HG03097 (cell line): ENCODE measurements at regions not wholly inside any gene's neighbourhood (a gene's known extent, or its start where the extent isn't known, plus 50 kb on each side); places are given as distances from the start of the nearest gene placed in this dataset.

Experiments
- ATAC-seq: cut with Tn5 transposase; IDR thresholded peaks from one replicate; pipeline ENCODE4 v1.9.1; 2021; ENCODE audit not compliant: unreplicated experiment, low FRiP score

DNA sequence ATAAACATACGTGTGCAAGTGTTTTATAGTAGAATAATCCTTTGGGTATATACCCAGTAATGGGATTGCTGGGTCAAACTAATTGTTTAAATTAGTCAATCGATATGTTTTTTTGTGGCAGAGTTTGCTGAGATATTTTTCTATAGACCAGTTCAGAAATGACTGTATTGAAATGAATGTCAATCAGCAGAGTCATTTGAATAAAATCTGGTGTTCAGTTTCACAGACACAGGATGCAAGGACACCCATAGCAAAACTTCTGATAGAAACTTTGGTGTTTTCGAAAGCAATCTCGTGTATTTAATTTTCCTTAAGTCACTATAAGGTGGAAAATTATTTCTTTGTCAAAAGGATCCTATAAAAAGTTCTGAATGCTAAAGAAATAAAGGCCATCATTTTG lies 434.4 kb downstream of the RAP2B start:
- ATAC-seq = no peak

DNA sequence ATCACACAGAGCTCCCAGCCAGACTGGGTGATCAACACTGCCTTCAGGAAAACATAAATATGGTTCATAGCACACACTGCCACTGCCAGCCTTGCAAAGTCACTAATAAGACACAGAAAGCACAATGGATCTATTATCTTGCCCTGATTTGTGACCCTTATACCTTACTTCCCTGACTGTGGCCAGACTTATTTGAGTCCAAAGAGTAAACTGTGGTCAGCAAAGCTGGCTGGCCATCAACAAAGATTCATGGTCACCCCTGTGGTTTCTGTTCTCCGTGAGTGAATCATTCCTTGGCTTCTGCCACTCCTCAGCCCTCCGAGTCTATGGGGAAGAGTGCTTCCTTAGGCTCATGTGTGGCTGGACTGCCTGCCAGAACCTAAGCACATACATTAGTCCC lies 437.7 kb downstream of the RAP2B start:
- no peak for ATAC-seq

DNA sequence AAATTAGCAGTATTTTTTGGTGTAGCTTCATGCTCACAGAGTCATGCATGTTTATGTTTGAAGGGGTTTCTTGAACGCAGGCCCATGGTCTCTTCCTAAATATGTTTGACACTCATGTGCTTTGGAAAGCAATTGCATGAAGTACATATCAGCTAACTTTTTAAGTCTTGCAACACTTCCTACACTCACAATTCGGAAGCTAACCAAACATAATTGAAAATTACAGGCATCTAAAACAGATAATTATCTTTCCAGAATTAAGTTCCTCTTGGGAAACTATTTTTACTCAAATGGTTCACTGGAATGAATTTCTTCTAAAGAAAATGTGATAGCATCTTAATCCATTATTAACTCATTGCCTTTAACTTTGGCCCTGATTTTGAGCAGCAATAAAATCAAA lies 438.9 kb downstream of the RAP2B start:
- ATAC-seq = no peak

DNA sequence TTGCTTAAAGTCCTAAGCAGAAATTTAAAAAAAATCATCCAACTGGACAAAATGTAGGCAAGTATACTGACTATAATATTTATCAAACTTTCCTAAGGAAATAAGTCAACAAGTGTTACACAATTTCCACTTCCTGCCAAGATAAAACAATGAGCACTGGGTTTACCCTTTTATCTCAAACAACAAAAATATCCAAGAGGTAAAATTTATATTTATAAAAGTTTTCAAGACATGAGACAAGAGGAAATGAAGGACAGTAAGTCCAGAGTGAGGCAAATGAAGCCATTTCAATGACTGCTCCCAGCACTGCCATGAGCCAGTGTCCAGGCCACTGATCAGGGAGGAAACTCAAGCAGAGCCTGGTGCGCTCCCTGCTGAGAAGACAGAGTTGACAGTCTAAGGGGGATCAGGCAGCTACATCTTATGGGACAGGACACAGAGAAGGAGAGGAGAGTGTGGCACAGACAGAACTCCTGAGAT lies 439.4 kb downstream of the RAP2B start:
- no peak for ATAC-seq

DNA sequence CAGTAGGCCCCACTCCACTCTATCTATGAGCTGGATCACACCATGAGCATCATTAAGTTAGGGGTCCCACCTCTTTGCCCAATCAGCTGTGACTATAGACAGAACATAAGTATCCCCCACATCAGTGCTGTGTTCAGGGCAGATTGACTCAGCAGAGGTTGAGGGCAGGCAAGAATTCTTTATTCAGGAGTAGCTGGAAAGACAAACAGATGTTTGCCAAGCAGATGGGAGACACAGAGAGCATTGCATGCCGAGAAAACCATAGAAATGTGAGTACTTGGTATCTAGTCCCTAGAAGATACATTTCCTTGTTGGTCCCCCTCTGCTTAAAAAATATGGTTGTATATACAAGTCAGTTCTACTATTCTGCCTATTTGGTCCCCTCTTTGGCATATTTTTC lies 440.8 kb downstream of the RAP2B start:
- ATAC-seq = no peak

DNA sequence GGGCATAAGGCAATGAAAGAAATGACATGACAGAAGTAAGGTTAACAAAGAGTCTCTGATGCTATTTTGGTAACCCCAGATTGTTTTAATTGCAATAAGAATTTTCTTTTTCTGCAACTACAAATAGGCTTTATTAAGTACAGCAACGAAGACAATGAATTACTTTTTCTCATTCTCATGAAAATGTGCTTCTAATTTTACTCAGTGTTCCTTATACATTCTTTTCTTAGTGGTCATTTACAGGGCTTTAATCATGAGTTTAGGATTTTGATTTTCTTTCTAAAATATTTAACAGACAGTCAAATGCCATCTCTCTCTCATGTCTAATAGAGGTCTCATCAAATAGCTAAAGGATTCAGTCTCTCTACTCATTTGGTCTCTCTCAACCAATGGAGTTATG lies 452.1 kb downstream of the RAP2B start:
- ATAC-seq = no peak

DNA sequence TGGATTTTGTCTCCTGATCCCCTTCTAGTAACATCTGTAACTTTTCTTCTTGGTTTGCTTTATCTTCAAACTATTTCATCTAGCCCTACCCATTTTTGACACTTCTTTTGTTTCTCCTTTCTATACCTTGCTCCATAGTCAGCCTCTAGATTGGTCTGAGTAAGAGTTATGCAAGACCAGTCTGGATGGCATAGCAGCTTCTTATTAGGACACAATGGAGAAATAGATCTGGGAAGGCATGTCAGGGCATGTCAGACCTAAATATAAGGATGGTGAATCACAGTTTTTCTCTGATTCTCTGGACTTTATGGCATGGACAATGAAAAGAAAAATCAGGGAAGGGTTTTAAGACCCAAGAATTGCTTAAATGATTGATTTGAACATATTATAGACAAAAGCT lies 452.5 kb downstream of the RAP2B start:
- ATAC-seq = no peak

DNA sequence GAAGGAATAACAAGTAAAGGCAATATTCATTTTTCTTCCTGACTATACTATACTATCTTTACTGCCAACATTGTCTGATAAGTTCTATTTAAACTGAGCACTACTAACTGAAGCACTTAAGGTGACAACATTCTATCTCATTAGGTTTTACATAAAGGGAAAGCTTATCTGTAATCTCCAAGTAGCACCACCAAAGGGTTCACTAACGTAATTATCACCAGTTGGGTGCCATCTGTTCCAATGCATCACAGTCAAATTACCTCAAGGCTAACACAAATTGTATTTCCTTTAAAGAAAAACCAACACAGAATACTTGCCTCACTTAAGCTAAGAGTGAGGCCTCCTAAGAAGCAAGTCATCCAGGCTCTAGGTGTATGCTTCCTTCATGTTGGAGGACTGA lies 453.8 kb downstream of the RAP2B start:
- ATAC-seq = no peak

DNA sequence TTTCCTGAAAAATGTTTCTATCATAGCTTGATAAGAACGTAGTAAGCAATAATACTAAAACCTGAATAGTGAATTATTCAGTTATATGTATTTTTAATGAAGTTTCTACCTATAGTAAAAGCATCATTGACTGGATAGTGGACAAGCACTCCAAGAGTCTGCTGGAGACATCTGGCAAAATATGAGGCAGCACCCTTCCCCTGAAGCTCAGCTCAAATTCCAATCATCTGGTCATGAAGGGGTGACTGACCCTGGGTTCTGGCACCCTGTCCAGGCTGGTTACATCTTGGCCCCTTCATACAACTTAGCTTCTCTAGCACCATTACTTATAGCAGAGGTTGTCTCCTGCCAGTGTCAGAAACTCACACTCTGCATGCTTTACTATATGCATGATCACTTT lies 455.4 kb downstream of the RAP2B start:
- ATAC-seq = no peak

DNA sequence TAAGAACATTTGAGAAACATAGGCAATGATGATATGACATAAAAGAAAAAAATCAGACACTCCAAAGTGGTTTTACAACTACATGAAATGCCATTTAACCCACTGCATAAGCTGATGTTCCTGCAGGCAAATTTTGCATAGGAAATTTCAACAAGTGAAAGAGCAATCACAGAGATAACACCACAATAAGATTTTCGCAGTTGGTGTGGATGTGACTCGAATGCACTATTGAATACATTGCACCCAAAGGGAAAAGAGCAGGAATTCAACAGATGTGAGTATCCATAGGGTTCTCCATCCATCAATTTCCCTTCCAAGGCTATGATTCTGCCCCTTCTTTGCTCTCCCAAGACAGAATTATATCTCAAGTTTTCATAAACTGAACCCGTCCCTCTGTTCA lies 456.1 kb downstream of the RAP2B start:
- ATAC-seq = no peak

DNA sequence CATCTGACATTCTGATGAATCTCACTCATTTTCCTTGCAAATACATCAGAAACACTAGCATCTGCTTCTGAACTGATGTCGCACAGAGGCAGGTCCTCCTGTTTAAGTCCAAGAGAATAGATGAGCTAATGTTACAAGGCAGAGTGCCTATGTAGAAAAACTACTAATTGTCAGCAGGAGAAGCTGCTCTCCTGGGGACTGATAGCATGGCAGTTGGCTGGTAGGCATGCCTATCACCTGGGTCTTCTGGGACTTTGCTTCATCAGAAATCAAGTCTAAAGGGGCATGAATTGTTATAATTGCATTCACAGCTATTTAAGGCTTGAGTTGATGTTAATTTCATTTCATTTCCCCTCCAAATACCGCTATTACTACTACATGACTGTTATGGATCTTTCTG lies 457.2 kb downstream of the RAP2B start:
- ATAC-seq = no peak

DNA sequence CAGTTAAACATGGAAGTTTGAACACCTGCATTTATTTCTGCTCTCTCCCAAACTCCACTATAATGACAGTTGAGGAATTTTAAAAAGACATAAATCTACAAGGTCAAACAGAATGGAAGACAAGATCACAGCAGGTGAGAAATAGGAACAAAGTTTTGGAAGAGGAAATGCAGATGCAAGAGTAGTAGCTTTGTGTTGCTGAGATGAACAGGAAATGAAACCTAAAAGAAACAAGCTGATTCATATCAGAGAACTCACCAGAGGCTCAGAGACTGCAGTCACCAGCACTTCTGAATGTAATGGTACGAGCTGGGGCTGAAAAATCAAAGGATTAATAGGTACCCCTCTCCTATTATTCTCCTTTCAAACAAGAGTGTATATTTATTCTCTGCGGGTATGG lies 459.9 kb downstream of the RAP2B start:
- peak; percentile 93 for ATAC-seq

DNA sequence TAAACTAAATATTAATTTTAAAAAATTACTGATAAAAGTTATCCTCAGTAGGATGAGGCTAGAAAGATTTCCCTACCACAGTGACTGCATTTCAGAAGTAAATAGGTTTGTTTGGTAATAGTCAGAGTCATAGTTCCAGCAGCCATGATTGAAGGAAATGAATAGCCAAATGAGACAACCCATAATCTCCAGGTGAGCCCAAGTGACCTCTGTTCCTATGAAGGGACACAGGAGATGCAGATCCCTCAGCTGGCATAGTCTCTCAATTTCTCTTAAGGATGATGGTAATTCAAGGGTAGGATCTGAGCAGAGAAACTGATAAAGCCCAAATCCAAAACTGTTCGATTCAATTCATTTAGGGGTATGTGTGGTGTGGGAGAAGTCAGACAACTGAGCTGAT lies 461.8 kb downstream of the RAP2B start:
- ATAC-seq = no peak

DNA sequence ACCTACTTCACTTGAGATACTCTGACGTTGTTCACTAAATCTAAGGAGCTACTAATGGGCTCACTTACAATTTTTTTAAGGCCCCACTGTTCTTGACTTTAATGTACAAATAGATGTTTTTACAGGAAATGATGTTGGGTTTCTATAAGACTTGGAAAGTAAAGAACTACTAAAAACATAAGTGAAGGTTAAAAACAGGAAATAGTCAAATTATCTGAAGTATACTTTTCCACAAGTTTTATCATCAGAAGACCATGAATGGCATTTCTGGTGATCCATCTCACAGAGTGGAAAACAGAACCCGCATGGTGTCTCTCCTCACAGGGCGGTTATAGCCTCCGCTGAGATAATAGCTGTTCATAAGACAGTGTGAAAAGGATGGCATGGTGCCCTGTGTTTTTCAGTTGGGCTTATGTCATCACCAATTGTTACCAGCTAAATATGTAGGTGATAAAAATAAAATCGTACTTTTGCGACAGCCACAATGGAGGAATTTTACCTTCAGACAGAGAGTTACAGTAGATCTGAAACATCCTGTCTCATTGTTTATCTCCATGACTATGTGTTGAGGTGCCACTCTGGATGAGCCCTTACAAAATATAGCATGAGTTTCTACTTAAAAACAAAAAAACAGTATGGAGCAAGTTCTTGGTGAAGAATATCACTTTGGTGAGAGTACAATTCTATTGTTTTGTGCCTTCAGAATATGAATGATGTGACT lies 462.4 kb downstream of the RAP2B start:
- ATAC-seq = no peak

DNA sequence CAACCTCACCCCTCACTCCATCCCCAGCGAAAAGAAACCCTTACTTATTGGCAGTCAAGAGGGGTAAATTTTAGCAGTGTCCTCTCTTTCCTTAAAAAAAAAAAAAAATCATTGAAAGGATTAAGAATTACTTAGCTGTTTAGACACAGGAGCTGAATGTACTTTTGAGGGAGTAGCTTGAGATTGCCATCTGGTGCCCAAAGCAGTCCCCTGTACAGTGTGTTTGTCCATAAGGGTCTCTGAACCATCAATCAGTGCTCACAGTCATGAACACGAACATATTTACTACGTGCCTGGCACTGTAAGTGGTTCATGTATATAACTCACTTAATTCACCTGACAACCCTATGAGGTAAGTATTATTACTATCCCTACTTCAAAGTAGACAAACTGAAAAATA lies 463.5 kb downstream of the RAP2B start:
- no peak for ATAC-seq

DNA sequence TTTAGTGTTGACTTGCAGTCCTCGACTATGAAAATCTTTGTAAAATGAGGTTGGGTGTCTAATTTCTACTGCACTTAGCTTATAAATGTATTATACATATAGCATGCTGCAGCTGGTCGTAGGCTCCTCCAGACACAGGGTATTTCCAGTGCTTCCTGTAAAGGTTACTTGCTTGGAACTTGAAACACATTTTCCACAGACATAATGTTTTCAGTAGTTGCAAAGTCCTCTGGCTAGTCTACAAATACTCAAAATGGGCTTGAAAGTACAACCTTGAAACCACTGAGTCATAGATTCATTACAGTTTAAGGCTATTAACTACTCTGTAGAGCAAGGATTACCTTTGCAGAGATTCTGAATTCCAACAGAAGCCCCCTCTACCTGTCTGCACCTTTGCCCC lies 464.1 kb downstream of the RAP2B start:
- ATAC-seq = no peak

DNA sequence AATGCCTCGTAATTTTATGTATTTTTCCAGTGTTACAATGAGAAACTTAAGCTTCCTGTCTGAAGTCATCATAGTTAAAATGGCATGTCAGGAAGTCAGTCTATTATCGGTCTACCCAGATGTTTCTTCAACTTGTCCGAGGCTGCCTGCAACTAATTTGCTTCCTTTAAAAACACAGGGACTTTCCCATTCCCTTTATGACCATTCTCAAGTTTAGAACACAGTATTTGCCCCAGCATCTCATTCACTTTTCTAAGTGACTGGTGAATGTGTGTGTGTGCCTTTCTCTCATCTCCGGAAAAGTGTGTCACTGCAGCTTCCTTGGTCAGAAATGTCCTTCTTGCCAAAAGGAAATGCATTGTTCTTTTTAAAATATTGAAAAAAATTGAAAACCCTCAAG lies 466.6 kb downstream of the RAP2B start:
- no peak for ATAC-seq

DNA sequence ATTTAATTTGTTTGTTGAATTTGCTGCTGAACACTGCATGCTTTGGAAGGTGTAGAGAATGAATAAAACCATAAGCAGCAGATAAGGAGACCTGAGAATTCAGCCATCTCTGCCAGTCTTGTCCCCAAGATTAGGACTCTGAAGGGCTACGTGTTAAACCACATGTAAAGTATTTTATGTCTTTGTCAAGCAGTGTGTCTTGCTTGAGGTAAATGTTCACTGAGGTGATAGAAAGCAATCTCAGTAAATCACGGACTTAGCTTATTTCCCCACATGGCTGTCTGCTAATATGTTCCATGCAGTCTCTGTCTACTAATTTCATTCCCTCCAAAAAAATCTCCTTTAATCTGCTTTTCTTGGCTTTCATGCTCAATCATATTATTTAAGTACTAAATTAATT lies 467.1 kb downstream of the RAP2B start:
- no peak for ATAC-seq

DNA sequence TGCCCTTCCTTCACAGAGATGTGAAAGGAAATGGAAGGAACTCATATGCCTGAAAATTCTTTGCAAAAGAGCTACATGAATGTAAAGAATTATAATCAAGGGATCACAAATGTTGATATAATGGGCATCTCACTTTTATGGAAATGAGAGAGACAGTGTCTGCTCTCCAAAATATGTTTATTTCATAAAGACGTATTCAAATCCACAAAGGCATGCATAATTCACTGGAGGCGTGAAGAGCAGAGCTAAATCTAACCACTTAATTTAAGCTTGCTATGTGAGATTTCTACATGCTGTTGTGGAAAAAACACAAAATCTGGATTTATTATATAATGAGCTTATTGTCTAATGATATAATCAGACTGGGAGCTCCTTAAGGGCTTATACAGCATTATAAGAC lies 469.1 kb downstream of the RAP2B start:
- ATAC-seq = no peak

DNA sequence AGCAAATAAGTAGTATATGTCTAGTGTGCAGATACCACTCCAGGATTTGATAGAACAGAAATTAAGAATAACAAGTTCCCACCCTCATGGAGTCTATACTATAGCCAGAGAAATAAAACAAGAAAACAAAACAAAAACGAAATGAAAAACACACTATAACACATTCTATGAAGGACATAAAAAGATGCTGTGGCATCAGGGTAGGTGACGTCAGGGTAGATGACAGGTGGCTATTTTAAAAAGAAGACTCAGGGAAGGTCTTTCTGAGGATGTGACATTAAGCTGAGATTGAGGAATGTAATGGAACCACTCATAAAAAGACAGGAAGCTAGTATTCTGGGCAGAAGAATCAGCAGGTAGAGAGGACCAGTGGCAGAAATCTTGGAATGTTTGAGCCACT lies 469.6 kb downstream of the RAP2B start:
- ATAC-seq = no peak

DNA sequence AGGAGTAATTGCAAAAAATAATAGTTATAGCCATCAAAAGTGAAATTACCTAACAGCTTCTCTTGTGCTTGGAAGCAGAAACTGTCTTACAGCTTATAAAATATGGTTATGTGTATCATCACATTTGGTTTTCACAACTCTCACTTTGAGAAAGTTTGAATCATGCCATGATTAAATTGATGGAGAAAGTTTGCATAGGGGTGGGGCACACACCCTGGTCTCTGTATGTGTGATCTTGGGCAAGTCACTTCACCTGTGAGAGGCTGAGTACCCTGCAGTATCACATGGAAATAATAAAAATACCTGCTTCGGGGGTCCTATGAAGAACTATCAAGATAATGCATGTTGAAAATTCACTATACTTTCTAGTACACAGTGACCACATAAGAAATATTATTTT lies 471.4 kb downstream of the RAP2B start:
- no peak for ATAC-seq

DNA sequence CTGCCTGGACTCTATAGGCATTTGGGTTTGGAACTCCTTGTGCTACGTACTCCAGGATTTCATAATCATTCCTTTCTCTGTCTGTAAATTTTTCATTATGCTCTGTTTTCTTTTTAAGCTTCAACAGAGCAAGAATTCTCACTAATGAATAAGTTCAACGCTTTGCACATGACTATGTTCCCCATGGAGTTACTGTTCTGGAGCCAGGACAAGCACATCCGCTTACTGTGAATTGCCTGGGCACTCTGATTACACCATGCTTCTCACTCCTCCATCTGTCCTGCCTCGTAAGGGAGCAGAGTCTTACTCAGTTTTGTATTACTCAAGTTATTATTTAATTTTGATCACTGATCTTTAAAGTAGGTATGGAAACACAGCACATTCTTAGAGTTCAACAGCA lies 472.7 kb downstream of the RAP2B start:
- ATAC-seq = no peak

DNA sequence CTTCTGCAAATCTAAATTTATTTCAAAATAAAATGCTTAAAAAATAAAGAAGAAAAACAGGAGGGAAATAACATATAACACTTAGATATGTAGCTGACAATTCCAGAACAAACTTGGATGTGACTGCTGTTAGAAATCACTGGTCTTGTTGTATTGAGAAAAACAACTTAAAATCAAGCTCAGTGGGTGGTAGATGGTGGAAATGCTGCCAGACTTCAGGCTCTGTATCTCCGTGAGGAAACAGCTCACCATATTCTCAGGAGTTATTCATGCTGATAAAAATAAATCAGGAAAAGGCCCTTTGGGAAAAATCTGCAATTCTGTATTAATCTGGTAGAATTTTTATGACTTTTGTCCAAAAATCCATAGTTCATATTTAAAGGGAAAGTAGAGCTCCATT lies 477.6 kb downstream of the RAP2B start:
- no peak for ATAC-seq
